ENCODE measurements at regions not wholly inside any gene's neighbourhood (a gene's known extent, or its start where the extent isn't known, plus 50 kb on each side); places are given as distances from the start of the nearest gene placed in this dataset.
"Not testable (repeated sequence)": the region's sequence is repeated elsewhere in the genome, so short reads cannot be mapped to it uniquely, and the experiment has no call there.

GRCh38 chr7:76875760-76876159 is 156.4 kb downstream of the SPDYE17 start:
- DNase-seq; H3K4me3 ChIP-seq; ATAC-seq; H3K4me1 ChIP-seq; intact Hi-C loops (cut with DNase I); H3K36me3 ChIP-seq; H3K27me3 ChIP-seq; H3K27ac ChIP-seq; H3K9me3 ChIP-seq: not testable (repeated sequence)

DNA sequence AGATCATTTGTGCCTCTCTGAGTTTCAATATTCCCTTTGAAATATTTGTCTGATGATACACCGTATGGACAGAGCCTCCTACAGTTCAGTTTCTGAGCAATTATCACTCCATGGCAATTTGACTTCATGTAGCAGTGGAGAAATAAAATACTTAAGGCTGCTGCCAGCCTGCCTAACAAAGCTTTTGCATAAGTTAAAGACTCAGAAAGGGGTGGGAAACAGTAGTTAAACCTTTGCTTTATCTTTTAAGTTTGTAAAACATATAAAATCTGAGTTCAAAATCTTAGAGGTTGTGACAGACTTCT is 161.7 kb downstream of the SPDYE17 start:
- H3K27me3 ChIP-seq; H3K4me3 ChIP-seq; H3K4me1 ChIP-seq; H3K27ac ChIP-seq; DNase-seq; intact Hi-C loops (cut with DNase I); H3K36me3 ChIP-seq; H3K9me3 ChIP-seq; ATAC-seq: not testable (repeated sequence)
- 27 to 67% (median 41%) methylated on average over 1 of the region's 1 CpG; no CpG with 5 or more reads in 1 of the 4 donors for WGBS, 4 donors

GRCh38 chr7:76867364-76867889 is 164.7 kb downstream of the SPDYE17 start:
- H3K36me3 ChIP-seq; intact Hi-C loops (cut with DNase I); DNase-seq; H3K4me3 ChIP-seq; H3K9me3 ChIP-seq; H3K4me1 ChIP-seq; H3K27ac ChIP-seq; ATAC-seq; H3K27me3 ChIP-seq: not testable (repeated sequence)
- WGBS, 4 donors: 70 to 93% (median 82%) methylated on average over 3 to 4 of the region's 4 CpGs

DNA sequence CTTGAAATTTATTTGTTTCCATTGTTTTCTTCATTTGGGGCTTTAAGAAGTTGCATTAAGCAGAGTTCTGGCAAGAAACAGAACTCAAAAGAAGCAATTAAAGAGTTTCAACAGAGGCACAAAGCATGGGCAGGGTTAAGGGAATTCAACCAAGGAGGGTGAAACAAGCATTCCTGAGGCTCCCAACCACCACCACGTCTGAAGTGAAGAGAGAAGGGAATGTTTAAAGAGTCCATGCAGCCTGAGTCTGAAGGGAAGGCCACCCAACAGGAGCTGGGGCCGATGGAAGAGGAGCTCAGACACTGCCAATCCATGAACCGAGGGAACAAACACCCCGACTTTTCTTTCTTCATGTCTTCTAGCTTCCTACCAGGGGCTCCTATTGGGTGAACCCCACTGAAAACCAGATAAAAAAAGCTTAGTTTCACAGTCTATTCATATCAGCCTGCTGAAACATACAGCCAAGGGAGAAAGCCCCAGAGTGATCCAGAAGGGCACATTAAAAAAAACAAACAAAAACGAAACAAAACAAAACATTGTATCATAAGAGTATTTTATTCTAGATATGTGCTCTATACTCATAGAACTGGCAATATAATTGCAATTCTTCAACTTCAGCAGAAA is 168.9 kb downstream of the SPDYE17 start:
- WGBS, 4 donors: 64 to 74% (median 68%) methylated on average over 1 of the region's 5 CpGs
- DNase-seq; H3K4me3 ChIP-seq; H3K9me3 ChIP-seq; H3K36me3 ChIP-seq; H3K27ac ChIP-seq; H3K4me1 ChIP-seq; H3K27me3 ChIP-seq; ATAC-seq; intact Hi-C loops (cut with DNase I): not testable (repeated sequence)

- DNase-seq; H3K4me1 ChIP-seq; intact Hi-C loops (cut with DNase I); H3K36me3 ChIP-seq; H3K4me3 ChIP-seq; H3K9me3 ChIP-seq; H3K27ac ChIP-seq; ATAC-seq; H3K27me3 ChIP-seq: not testable (repeated sequence)
Measured at GRCh38 chr7:76862241-76862640, 169.9 kb downstream of the SPDYE17 start.

- H3K27ac ChIP-seq; DNase-seq; ATAC-seq; H3K4me1 ChIP-seq; H3K4me3 ChIP-seq; H3K9me3 ChIP-seq; H3K27me3 ChIP-seq; intact Hi-C loops (cut with DNase I); H3K36me3 ChIP-seq: not testable (repeated sequence)
- 60 to 65% (median 63%) methylated on average over 5 of the region's 5 CpGs for WGBS, 4 donors
Measured at GRCh38 chr7:76859933-76860332, 172.2 kb downstream of the SPDYE17 start.

GRCh38 chr7:76854631-76855030 is 177.5 kb downstream of the SPDYE17 start:
- not testable (repeated sequence) for H3K4me3 ChIP-seq

GRCh38 chr7:76852787-76853584 is 179.2 kb downstream of the SPDYE17 start:
- H3K4me1 ChIP-seq; ATAC-seq; intact Hi-C loops (cut with DNase I); H3K36me3 ChIP-seq; H3K27ac ChIP-seq; H3K4me3 ChIP-seq; H3K27me3 ChIP-seq; DNase-seq; H3K9me3 ChIP-seq: not testable (repeated sequence)
- whole genome bisulfite sequencing, 4 donors: 71 to 92% (median 87%) methylated on average over 6 of the region's 6 CpGs

More at GRCh38 chr7:76854631-76855030, 177.5 kb downstream of the SPDYE17 start:
- intact Hi-C loops (cut with DNase I); H3K9me3 ChIP-seq; H3K27ac ChIP-seq; DNase-seq; H3K36me3 ChIP-seq; H3K27me3 ChIP-seq; ATAC-seq; H3K4me1 ChIP-seq: not testable (repeated sequence)

- H3K27ac ChIP-seq; H3K9me3 ChIP-seq; intact Hi-C loops (cut with DNase I); H3K4me1 ChIP-seq; H3K36me3 ChIP-seq; H3K27me3 ChIP-seq; DNase-seq; H3K4me3 ChIP-seq: not testable (repeated sequence)
- WGBS, 4 donors: 89 to 100% methylated on average over 1 of the region's 1 CpG; no CpG with 5 or more reads in 2 of the 4 donors
- peak in 2 of 4 donors; percentile 55 to 68 for ATAC-seq
Measured at GRCh38 chr7:76852362-76852761, 179.8 kb downstream of the SPDYE17 start.

GRCh38 chr7:76851617-76852016 is 180.5 kb downstream of the SPDYE17 start:
- ATAC-seq; H3K9me3 ChIP-seq; H3K27ac ChIP-seq; H3K36me3 ChIP-seq; DNase-seq; H3K27me3 ChIP-seq; intact Hi-C loops (cut with DNase I); H3K4me1 ChIP-seq; H3K4me3 ChIP-seq: not testable (repeated sequence)
- 68 to 80% (median 70%) methylated on average over 3 to 5 of the region's 5 CpGs for WGBS, 4 donors

GRCh38 chr7:76849887-76850563 is 182.1 kb downstream of the SPDYE17 start:
- H3K27ac ChIP-seq; H3K4me3 ChIP-seq; H3K36me3 ChIP-seq; H3K9me3 ChIP-seq; intact Hi-C loops (cut with DNase I); ATAC-seq; H3K4me1 ChIP-seq; DNase-seq; H3K27me3 ChIP-seq: not testable (repeated sequence)
- WGBS, 4 donors: 85 to 95% (median 88%) methylated on average over 2 of the region's 2 CpGs

Measured in heart left ventricle (tissue), 16 donors.